ENCODE measurements at regions not wholly inside any gene's neighbourhood (a gene's known extent, or its start where the extent isn't known, plus 50 kb on each side); places are given as distances from the start of the nearest gene placed in this dataset.
"Not testable (repeated sequence)": the region's sequence is repeated elsewhere in the genome, so short reads cannot be mapped to it uniquely, and the experiment has no call there.

GRCh38 chr5:176060472-176061268 lies 92.6 kb upstream of the THOC3 start:
- DNase-seq (ENCODE audit: low read depth), result not testable (repeated sequence)

GRCh38 chr5:176061269-176061622 lies 93.1 kb upstream of the THOC3 start:
- not testable (repeated sequence) for DNase-seq (ENCODE audit: low read depth)

DNA sequence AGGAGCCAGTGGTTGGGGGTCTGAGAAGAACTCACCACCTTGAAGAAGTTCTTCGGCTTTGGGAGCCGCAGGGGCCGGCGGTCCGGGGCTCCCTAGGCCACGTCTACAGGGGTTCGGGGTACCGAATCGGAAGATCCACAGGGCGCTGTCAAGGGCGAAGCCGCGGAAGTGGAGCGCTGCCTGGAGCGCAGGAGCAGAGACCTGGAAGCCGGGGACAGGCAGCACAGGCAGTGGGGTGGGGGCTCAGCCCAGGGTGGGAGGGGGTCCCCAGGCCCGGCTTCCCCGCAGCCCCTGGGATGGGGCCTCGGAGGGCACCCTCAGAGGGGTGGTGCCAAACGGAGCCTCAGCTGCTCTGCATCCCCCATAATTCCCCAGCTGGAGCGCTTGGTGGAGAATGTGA lies 93.5 kb upstream of the THOC3 start:
- DNase-seq (ENCODE audit: low read depth), result not testable (repeated sequence)

GRCh38 chr5:176066262-176066945 lies 98.3 kb upstream of the THOC3 start:
- DNase-seq (ENCODE audit: low read depth), result not testable (repeated sequence)

DNA sequence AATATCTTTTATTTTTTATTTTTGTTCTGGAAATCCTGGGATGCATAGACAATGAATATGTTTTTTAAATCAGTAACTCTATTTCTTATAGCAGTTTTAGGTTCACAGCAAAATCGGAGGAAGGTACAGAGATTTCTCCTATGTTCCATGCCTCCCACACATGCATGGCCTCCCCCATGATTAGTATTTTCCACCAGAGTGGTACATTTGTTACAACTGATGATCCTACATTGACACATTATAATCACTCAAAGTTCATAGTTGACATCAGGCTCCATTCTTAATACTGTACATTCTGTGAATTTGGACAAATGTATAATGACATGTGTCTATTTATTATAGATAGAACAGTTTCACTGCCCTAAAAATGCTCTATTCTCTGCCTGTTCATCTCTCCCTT lies 99.0 kb upstream of the THOC3 start:
- DNase-seq (ENCODE audit: low read depth), result not testable (repeated sequence)

GRCh38 chr5:176067948-176068347 lies 99.8 kb upstream of the THOC3 start:
- not testable (repeated sequence) for DNase-seq (ENCODE audit: low read depth)

GRCh38 chr5:176073996-176074571 lies 106.0 kb upstream of the THOC3 start:
- not testable (repeated sequence) for DNase-seq (ENCODE audit: low read depth)

DNA sequence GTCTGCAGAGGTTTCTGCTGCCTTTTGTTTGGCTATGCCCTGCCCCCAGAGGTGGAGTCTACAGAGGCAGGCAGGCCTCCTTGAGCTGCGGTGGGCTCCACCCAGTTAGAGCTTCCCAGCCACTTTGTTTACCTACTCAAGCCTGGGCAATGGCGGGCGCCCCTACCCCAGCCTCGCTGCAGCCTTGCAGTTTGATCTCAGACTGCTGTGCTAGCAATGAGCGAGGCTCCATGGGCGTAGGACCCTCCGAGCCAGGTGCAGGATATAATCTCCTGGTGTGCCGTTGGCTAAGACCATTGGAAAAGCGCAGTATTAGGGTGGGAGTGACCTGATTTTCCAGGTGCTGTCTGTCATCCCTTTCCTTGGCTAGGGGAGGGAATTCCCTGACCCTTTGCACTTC lies 115.6 kb upstream of the THOC3 start:
- DNase-seq (ENCODE audit: low read depth), result not testable (repeated sequence)

- DNase-seq (ENCODE audit: low read depth), result not testable (repeated sequence)
Observed at GRCh38 chr5:176103083-176103482, 135.0 kb upstream of the THOC3 start.

GRCh38 chr5:176112888-176113287 lies 125.3 kb upstream of the SIMC1 start:
- DNase-seq (ENCODE audit: low read depth), result not testable (repeated sequence)

DNA sequence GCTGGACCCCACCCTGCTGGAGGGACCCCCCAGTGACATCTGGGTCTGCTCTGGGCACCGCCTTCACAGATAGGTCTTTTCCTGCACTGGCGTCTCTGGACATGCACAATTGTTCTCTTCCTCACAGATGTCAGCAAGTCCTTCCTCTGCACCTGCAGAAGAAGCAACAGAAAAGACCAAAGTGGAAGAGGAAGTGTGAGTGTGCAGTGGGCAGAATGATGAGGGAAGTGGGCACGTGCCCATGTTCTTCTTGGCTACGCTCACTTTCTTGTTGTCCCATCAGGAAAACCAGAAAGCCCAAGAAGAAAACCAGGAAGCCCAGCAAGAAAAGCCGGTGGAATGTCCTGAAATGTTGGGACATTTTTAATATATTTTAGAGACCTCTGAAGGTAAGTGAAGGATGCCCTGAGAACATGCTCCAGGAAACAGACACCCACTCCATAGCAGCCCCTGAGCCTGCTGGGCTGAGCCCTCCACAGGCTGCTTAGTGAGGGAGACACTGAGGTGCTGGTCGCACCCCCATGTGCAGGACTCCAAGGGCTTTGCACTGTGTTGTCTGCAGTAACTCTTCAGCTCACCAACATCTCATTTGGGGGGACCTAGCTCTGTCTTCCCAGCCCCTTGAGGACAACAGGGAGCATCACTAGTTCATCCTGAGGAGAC lies 124.4 kb upstream of the SIMC1 start:
- not testable (repeated sequence) for DNase-seq (ENCODE audit: low read depth)

DNA sequence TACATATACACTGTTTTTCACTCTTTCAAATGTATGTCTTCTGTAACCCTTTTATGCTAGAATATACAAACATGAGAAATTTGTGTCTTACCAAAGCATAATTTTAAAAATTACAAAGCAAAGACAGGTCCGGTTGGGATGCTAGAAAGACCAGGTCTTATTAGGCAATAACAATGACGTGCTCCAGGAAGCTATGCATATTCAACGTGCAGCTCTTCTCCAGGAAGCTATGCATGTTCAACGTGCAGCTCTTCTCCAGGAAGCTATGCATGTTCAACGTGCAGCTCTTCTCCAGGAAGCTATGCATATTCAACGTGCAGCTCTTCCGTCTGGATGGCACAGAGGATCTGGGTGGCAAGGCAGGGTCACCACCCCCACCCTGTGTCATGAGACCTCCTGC lies 123.4 kb upstream of the SIMC1 start:
- DNase-seq (ENCODE audit: low read depth), result not testable (repeated sequence)

- not testable (repeated sequence) for DNase-seq (ENCODE audit: low read depth)
Observed at GRCh38 chr5:176117699-176118238, 120.5 kb upstream of the SIMC1 start.

DNA sequence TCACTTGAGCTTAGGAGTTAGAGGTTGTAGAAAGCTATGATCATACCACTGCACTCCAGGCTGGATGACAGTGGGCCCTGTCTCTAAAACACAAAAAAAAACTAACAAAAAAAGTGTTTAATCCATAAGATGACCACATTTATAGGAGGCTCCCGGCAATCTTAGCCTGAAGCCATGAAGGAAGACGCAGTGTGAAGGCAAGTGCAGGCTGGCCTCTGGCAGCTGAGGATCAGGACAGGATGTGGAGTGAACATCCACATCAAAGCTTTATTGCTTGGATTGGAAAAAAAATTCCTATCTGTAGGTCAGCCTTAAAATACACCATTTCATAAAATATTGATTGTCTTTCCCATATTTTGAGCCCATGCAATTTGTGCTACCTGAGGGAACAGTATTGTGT lies 115.9 kb upstream of the SIMC1 start:
- not testable (repeated sequence) for DNase-seq (ENCODE audit: low read depth)

DNA sequence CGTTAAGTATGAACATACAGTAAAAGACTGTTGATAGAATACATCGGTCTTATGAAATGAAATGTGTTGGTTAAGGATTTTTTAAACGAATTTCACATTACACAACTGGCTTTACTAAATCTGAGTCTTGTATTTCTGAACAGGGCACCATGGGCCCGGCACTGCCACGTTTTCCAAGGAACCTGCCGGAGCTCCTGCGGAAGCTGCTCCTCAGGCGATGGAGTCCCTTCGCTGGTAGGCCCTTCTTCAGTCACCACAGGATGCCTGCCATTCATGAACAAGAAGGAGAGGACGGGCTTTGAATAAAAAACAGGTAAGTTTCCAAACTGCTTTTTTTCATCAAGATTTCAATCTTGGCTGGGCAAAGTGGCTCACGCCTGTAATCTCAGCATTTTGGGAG lies 114.1 kb upstream of the SIMC1 start:
- DNase-seq (ENCODE audit: low read depth), result not testable (repeated sequence)

GRCh38 chr5:176131771-176132170 lies 106.5 kb upstream of the SIMC1 start:
- DNase-seq (ENCODE audit: low read depth), result no peak

DNA sequence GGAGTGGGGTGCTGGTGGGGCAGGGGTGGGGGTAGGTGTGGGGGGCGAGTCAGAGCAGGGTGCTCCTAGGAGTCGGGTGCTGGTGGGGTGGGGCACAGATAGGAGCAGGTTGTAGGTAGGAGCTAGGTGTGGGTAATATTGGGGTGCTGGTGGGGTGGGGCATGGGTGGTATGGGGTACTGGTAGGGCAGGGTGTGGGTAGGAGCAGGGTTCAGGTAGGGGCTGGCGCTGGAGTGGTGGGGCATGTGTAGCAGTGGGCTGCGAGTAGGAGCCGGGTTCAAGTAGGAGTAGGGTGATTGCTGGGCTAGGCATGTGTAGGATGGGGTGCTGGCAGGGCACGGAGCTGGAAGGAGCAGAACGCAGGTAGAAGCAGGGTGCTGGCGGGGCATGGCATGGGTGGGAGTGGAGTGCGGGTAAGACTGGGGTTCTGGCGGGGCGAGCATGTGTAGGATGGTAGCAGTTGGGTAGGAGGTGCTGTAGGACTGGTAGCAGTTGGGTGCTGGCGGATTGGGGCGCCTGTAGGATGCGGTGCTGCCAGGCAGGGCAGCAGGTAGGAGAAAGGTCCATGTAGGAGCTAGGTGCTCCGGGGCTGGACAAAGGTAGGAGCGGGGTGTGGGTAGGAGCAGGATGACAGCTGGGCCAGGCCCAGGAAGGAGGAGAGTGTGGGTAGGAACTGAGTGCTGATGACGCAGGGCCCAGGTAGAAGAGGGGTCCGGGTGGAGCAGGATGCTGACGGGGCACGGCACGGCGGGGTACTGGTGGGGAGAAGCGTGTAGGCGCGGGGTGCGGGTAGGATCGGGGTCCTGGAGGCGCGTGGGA lies 105.5 kb upstream of the SIMC1 start:
- no peak for DNase-seq (ENCODE audit: low read depth)

DNA sequence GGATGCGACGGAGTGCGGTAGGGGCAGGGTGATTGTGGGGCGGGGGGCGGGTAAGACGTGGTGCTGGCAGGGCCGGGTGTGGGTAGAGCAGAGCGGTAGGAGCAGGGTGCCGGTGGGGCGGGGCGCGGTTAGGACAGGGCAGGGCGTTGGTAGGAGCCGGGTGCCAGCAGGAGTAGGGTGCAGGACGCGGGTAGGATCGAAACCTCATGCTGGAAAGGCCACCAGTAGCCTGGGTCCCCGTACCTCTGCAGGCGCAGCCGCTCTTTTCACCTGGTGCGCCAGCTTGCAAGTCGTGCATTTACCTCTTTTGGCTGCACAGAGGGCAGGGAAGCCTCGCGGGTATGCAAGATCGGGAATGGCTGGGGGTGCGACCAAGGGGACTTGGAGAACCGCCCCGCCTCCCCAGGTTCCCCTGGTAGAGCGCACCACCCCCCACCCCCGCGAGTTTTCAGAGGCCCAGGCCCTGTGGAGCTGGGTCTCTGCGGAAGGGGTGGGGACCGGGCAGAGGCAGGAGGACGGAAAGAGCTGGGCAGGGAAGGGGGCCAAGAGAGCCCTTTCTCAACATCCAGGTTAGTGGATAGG lies 104.8 kb upstream of the SIMC1 start:
- no peak for DNase-seq (ENCODE audit: low read depth)

- DNase-seq (ENCODE audit: low read depth), result no peak
Observed at GRCh38 chr5:176133877-176134276, 104.3 kb upstream of the SIMC1 start.

- no peak for DNase-seq (ENCODE audit: low read depth)
Observed at GRCh38 chr5:176134529-176135223, 103.5 kb upstream of the SIMC1 start.

All from CMK (cell line).